GM19452 (cell line): ENCODE measurements at regions not wholly inside any gene's neighbourhood (a gene's known extent, or its start where the extent isn't known, plus 50 kb on each side); places are given as distances from the start of the nearest gene placed in this dataset.

Experiments
- ATAC-seq: cut with Tn5 transposase; IDR thresholded peaks from one replicate; pipeline ENCODE4 v1.9.1; 2021; ENCODE audit not compliant: unreplicated experiment

- no peak for ATAC-seq
These were observed 338.5 kb downstream of the AKAIN1 start for GRCh38 chr18:4858379-4859127.

GRCh38 chr18:4854671-4855070, 342.4 kb downstream of the AKAIN1 start:
- no peak for ATAC-seq

DNA sequence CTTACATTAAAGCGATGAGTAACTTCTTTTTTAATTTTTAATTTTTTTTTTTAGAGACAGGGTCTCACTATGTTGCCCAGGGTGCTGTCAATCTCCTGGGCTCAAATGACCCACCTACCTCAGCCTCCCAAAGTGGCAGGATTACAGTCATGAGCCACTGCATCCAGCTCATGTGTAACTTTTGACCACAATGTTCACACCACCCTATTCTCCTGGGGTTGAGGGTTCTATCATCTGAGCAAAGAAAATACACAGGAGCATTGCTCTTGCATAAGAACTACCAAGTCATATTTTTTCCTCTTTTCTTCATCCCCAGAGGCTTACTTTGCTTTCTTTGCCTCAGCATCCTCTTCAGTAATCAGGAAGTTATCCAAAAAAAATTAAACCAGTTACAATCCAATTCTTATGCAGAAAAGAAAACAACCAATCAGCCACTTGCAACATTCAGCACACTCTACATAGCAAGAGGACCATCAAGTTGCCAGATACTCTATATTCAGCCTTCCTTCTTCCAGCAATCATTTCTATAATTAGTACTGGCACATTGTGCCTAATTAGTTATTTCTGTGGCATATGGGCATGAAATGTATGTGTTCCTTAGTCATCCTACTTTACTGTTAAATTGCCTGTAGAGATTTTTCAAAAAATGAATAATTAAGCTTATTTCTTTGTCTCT, 345.6 kb downstream of the AKAIN1 start:
- ATAC-seq, result no peak

GRCh38 chr18:4847056-4847455, 350.0 kb downstream of the AKAIN1 start:
- no peak for ATAC-seq

- ATAC-seq, result no peak
These were observed 352.7 kb downstream of the AKAIN1 start for GRCh38 chr18:4844320-4844719.

- no peak for ATAC-seq
These were observed 353.3 kb downstream of the AKAIN1 start for GRCh38 chr18:4843771-4844170.

DNA sequence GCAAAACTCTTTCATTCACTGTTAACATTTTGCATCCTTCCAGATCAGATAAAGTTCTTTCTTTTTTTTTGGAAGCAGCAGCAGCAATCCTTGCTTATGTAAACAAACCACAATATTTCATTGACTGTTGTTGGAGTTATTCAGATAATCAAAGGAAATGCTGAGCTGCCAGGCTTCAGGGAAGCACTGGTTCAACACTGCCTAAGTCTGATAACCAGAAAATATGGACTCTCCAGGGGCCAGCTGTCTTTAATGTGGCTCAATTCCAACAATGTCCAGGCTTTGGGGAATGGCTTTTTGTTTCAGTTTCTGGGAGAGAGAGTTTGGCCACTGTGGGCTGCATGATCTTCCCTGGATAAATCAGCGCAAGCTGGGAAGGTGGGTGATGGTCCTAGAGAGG, 354.3 kb downstream of the AKAIN1 start:
- ATAC-seq, result no peak

- ATAC-seq, result no peak
These were observed 354.8 kb downstream of the AKAIN1 start for GRCh38 chr18:4842287-4842686.

DNA sequence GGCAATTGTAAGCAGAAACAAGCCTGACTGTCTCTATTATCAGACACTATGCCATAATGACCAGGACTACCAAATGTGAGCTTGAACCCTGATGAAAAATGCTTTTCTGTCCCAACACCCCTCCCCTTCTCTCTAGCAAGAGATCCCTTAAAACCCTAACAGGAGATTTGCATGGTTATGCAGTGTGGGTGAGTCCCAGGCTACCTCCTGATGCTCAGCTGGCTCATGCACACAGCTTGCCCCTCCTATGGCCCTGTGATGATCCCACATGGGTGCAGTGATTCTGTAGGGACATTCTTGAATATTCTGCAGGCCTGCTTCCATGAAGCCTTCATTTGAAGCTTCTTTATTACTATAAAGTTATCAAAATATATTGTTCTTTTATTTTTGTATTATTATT, 357.4 kb downstream of the AKAIN1 start:
- no peak for ATAC-seq

DNA sequence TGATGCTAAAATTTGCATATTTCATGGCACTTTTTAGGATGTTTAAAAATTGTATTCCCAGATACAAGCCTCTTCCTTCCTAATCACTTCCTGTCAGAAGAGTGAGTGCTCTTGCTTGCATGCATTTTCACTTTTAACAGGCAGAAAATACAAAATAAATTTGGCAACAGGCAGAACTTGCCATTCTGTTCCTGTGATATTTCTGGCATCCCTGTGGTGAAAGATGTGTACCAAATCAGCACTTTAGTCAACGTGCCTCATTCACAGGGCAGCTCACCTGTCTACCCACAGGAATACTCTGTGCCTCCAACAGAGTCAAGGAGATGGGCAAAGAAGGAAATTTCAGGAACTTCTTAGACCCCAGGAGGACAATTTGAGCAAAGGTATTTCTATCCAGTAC, 360.9 kb downstream of the AKAIN1 start:
- no peak for ATAC-seq

DNA sequence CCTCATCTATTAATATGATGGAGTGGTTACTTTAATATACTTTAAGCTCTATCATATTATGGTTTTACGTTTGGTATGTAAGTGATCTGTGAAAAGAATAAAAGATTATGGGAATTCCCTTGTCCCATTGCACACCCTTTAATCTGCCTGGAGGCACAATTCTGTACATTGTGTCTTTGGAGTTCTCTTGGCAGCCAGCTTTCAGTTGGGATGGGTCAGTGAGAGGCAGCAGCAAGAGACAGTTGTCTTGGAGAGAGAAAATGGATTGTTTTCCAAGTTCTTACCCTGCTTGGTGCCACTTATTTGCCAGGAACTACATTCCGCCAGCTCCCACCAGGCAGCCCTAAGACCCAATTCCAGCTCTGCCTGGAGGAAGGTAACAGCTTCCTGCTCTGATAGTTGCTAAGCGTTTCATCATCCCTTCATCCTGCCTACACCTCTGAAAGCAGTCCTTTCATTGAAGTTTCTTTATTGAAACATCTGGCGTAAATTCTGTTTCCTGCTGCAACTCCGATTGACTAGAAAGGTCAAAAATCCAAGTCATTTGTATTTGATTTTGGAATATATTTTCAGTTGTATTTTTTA, 365.2 kb downstream of the AKAIN1 start:
- no peak for ATAC-seq

GRCh38 chr18:4831127-4831526, 365.9 kb downstream of the AKAIN1 start:
- ATAC-seq, result no peak

DNA sequence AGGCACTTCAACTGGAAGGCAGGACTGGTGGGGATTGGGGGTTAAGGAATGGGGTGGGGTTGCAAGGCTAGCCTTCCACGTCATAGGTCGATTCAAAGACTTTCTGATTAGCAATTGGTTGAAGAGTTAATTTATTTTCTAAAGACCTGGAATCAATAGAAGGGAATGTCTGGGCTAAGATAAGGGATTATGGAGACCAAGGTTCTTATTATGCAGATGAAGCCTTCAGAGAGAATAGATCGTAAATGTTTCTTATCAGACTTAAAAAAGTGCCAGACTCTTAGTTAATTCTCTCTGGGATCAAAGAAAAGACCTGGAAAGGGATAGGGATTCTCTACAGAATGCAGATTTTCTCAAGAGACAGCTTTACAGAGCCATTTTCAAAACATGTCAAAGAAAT, 368.0 kb upstream of the DLGAP1 start:
- no peak for ATAC-seq

DNA sequence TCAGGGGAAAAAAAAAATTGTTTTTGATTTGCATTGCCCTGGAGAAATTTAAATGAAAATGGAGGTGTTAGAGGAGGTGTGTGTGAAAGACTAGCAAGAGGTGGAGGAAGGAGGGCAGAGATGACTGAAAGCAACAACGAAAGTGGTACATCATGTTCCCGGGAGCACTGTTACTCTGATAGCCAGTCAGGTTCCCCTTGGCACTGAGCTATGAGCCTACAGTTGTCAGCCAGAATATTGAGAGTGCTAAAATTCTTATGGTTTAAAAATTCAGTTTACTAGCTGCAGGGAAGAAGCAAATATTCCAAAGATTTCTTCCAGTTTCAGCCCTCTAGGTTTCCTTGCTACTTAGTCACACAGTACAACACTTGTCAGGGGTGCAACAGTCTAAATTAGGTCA, 366.7 kb upstream of the DLGAP1 start:
- no peak for ATAC-seq

GRCh38 chr18:4817665-4818064, 362.6 kb upstream of the DLGAP1 start:
- ATAC-seq, result no peak

GRCh38 chr18:4813708-4814107, 358.6 kb upstream of the DLGAP1 start:
- no peak for ATAC-seq

GRCh38 chr18:4808891-4809290, 353.8 kb upstream of the DLGAP1 start:
- ATAC-seq, result no peak

GRCh38 chr18:4807604-4808293, 352.6 kb upstream of the DLGAP1 start:
- ATAC-seq, result no peak

GRCh38 chr18:4806331-4806730, 351.2 kb upstream of the DLGAP1 start:
- ATAC-seq, result no peak

DNA sequence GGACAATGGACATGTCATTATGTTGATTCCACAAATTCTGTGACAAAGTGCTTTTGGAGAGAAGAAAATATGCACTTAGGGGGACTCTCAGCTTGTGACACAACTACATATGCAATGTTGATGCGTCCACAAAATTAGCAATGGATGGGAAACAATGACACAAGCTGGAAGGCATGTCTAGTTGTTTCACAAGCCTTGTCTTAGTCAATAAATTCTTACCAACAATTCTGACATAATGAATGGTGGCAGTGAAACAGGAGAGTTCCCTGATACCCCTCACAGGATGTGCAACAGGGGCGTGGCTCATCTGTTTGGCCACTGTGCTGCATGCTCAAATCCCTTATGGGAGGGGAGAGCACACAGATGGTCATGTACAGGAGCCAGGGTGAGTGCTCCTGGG, 347.2 kb upstream of the DLGAP1 start:
- no peak for ATAC-seq

DNA sequence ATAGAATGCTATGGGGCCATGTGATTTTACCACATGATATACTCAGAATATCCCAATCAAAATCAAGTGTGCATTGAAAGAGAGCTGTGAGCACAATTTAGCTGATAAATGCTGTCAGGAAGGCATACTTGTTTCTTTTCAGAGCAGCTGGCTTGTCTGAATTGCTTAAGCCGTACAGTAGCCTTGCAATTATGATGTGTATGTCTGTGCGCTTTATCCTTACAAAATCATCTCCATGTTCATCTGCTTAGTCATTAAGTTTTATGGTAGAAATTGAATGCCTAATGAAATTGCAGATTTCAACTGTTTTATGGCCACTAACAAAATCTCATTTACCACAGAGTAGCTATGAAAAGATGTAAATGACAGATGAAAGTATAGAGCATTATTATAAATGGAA, 346.0 kb upstream of the DLGAP1 start:
- no peak for ATAC-seq
